ENCODE measurements at regions not wholly inside any gene's neighbourhood (a gene's known extent, or its start where the extent isn't known, plus 50 kb on each side); places are given as distances from the start of the nearest gene placed in this dataset.

DNA sequence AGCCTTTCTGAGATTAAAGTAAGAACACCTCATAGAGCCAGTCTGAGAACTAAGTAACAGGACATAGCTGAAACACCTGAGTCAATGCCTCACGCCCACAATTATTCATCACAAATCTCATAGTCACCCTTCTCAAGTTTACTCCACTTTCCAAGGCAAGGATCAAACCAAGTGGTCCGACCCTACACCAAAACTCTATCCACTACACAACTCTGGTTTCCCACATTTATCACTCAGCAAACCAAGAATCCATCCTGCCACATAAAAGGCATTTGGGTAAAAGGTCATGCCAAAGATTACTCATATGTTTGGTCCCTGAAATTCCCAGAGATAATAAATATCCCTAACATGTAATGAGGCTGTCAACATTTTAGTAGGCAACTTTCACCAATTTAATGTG, 144.1 kb downstream of the RPAP3 start:
- no peak for DNase-seq (ENCODE audit: low spot score)

DNA sequence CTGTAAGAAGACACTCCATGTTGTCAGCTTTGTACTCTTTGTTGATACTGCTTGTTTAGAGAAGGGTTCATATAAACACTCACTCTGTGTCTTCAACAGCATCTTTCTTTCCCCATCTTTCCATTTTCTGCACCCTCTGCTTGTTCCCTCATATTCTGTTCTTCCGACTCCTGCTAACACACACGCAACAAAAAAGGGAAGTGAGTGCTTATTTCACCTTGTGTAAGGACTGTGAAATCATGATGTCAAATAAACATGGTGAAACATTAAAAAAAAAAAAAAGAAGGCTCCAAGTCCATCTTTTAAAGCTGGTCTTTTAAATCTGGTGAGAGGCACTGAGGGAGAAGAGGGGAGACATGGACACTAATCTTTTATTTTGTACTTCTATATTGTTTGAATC, 145.4 kb downstream of the RPAP3 start:
- DNase-seq (ENCODE audit: low spot score) = no peak

GRCh38 chr12:47558625-47559345, 147.0 kb downstream of the RPAP3 start:
- no peak for DNase-seq (ENCODE audit: low spot score)

GRCh38 chr12:47557386-47557785, 148.4 kb downstream of the RPAP3 start:
- DNase-seq (ENCODE audit: low spot score) = no peak

DNA sequence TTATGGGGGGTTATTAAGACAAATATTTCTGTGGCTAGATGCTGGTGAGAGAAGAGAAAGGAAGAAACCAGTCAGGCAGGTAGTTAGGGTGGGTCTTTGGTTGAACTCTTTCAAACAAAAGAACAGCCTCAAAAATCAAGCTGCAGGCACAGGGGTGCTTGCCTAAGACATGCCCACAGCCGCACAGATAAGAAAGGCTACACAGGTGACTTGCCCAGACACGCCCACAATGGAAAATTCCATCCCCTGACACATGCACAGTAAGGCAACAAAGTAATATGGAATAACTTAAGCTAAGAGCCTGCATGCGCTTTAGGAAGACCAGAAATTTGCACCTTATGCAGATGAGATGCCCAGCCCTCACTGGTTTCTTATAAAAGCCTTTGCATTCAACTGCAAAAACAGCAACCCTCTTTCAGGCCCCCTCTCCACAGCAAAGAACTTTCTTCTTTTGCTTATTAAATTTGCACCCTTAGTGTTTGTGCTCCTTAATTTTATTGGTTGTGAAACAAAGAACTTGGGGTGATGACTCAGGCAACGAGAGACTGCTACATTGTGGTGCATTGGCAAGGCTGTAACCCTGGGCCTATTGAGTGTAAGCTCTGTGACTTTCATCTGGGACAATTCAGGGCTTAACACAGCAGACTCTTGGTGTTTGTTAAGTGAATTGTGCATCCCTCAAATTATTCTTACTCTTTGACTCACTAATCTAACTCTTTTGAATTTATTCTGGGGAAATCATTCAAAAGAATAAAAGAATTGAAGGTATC, 149.4 kb downstream of the RPAP3 start:
- no peak for DNase-seq (ENCODE audit: low spot score)

DNA sequence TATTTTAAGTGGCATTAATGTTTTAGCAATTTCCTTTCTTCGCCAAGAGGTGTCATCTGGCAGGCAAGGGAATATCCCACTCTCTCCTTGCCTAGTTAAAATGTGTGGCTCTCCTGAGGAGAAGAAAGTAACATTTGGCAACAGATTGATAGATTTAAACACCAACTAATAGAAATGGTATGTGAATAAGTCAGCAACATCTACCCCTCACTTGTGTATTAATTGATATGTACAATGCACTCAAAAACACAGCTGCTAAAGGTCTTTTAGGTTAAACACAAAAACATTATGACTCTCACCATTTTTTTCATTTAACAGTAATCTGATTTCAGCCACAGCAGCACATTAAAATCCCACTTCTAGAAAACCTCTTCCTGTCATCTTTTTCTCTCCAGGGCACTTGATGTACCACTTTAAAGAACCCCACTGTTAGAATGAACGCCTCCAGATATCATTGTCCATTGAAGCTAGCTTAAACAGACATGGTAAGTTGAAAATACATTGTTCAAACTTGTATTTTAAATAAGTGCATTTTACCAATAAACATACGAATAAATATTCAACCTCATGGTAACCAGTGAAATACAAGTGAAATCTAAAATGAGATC, 151.7 kb downstream of the RPAP3 start:
- DNase-seq (ENCODE audit: low spot score) = no peak

DNA sequence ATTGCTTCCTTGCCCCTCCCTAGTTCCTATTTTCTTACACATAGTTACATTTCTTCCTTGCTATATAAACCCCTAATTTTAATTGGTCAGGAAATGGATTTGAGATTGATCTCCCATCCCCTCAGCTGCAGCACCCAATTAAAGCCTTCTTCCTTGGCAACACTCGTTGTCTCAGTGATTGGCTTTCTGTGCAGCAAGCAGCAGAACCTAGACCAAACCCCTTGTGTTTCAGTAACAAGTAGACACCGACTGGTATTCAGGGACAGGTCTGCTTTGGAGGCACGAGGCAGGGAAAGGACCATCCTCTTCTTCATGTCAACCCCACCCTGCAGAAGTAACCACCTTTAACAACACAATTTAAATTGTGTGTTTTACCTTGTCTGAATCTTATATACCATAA, 152.6 kb downstream of the RPAP3 start:
- no peak for DNase-seq (ENCODE audit: low spot score)

DNA sequence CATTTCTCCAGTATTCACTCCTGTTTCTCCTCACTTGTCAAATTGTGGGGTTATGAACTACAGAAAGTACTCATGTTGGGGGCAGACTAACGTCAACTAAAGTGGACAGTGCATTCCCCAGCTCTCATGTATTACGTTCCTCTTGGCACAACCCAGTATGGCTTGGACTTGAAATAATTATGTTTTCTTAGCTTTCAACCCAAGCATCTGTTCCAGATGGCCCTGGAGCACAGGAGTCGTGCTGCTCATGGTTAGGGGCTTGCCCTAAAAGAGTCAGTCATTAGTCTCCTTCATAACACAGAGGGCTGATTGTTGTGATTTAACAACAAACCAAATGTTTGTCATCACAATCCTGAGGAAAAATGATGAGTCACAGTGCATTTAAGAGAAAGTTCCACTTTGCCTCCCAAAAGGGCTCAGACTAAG, 154.4 kb downstream of the RPAP3 start:
- no peak for DNase-seq (ENCODE audit: low spot score)

DNA sequence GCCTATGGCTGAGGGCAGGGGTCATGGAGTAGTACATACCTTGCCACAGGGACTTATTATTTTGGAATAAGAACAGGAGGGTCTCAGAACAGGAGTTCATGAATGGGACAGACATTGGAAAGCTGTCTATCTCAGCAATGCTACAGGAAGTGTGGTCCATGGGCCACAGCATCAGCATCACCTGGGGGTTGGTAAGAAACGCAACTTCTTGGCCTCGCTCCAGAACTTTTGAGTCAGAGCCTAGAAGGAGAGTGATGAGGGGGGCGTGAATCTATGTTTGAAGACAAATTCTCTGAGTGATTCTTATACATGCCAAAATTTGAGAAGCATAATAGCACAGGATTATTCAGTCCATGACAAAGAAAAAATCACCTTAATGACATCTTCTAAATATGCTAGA, 156.6 kb downstream of the RPAP3 start:
- DNase-seq (ENCODE audit: low spot score) = no peak

- no peak for DNase-seq (ENCODE audit: low spot score)
Observed at GRCh38 chr12:47548401-47548800, 157.4 kb downstream of the RPAP3 start.

GRCh38 chr12:47547077-47547476, 158.8 kb downstream of the RPAP3 start:
- DNase-seq (ENCODE audit: low spot score) = no peak

DNA sequence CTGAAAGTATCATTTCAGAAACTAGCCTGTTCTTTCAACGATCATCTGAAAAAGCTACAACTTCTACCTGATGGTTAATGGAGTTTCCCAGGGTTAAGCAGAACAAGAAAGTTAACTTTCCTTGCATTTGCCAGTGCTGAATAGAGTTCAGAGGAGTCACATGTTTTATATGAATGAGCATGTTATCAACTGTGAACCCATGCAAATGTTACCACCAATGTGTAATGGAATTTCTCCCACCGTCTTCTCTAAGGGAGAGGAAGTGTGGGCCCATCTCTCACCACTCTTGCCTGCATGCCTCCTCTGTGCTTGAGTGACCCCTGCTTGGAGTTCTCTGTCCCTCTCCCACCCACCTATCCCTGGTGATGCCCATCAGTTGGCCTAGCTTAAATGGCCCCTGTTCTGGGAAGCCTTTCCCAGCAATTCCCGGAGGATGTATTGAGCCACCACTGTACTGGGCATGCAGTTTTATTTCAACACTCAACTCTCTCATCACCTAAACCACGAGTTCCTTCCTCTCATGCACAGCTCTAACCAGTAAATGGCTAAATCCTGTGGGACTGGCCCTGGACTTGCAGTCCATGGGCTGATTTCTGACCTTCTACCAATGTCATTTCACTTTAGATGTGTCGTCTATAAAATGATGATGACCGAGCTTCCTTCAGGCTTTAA, 159.8 kb downstream of the RPAP3 start:
- no peak for DNase-seq (ENCODE audit: low spot score)

GRCh38 chr12:47534695-47535094, 171.1 kb downstream of the RPAP3 start:
- DNase-seq (ENCODE audit: low spot score) = no peak

- no peak for DNase-seq (ENCODE audit: low spot score)
Observed at GRCh38 chr12:47530050-47530449, 175.8 kb downstream of the RPAP3 start.

- no peak for DNase-seq (ENCODE audit: low spot score)
Observed at GRCh38 chr12:47527816-47528215, 178.0 kb downstream of the RPAP3 start.

- DNase-seq (ENCODE audit: low spot score) = no peak
Observed at GRCh38 chr12:47520029-47520428, 185.8 kb downstream of the RPAP3 start.

DNA sequence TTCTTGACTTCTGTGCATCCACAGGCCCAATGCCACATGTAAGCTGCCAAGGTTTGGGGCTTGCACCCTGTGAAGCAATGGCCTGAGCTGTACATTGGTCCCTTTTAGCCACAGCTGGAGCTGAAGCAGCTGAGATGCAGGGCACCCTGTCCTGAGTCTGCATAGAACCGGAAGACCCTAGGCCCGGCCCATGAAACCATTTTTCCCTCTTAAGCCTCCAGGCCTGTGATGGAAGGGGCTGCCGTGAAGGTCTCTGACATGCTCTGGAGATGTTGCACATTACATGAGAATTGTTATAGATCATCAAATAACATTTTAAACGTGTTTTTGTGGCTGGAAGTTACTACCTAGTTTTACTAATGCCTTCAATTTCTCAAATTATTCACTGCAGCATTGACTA, 188.7 kb downstream of the RPAP3 start:
- no peak for DNase-seq (ENCODE audit: low spot score)

DNA sequence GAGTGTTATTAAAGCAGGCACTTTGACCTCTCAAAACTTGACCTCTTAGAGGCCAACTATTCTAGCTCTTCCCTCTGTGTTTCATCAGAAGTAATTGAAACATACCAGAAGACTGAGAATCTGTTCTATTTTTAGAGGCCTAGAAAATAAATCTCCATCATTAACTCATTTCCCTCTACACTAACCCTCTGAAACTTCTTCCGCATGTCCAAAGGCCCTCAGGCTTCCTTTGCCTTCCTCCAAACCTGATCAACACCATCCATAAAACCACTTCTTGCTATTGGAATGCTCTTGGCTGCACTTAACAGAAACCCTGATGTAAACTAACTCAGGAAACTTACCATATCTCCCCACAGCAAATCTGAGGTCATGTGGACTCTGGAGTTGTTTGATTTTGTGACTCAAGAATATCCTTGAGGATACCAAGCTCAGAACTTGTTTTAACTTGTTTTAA, 196.4 kb downstream of the RPAP3 start:
- no peak for DNase-seq (ENCODE audit: low spot score)

DNA sequence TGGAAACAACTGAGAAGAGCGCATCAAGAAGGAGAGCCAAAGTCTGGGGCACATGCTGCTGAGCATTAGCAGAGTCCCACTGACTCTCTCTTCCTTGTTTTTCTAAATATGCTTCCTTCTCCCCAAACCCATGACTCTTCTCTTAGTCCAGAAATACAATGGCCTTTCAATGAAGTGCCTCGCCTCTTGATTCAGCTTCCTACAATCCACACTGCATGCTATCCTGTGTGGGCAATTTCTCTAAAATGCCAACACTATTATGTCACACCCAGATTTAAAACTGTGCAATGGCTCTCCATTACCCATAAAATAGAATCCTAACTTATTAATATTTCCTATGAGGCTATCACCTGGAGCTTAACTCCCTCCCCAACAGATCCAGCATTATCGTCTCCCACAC, 198.6 kb downstream of the RPAP3 start:
- DNase-seq (ENCODE audit: low spot score) = no peak

DNA sequence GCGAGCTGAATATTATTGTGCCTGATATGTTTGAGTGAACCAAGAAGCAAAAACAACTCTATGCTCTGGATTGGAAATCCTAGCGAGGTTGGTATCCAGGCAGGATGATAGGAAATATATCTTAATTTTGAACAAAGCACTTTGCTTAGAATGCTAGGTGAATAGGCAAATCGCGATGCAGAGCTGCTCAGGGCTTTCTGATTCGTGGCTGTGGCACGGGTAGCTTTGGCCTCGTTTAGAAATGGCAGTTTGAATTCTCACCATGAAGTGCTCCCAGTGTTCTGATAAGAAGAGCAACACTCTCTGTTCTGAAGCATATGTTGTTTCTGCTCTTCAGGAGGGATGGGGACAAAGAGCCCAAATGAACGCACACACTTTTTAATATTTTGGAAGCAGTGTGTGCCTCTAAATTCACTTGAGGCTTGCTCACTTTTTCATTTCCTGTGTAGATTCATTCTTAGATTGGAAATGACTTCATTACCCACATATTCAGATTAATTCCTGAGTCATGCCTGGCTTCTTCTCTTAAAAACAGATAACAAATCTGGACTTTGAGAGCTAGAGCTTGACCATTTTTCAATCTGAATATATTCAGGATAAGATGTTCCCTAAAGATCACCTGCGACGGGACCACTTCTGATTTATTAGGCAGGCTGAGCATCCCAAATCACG, 200.9 kb downstream of the RPAP3 start:
- DNase-seq (ENCODE audit: low spot score) = no peak

GRCh38 chr12:47493801-47494200, 212.0 kb downstream of the RPAP3 start:
- no peak for DNase-seq (ENCODE audit: low spot score)
